LNCaP clone FGC (cell line): ENCODE measurements at regions not wholly inside any gene's neighbourhood (a gene's known extent, or its start where the extent isn't known, plus 50 kb on each side); places are given as distances from the start of the nearest gene placed in this dataset.
A peak's percentile ranks its signal among the peaks of the same experiment; 100 is the strongest.

ENCODE experiments used
- DNase-seq: peaks from one replicate; pipeline ENCODE4 v3.0.0-alpha.2; 2011; ENCODE audit warnings: low read depth
- H3K4me3 ChIP-seq: 2 replicates; pipeline ENCODE4 v1.5.1; 2011; ENCODE audit warnings: mild to moderate bottlenecking, low read depth, low read length, control low read depth
- TF ChIP-seq, protein P1 (sequence below): IDR thresholded peaks from 2 replicates; pipeline ENCODE4 v1.5.1; 2012; ENCODE audit warnings: mild to moderate bottlenecking; ENCODE audit not compliant: control insufficient read depth, insufficient read depth; ENCODE audit errors: extremely low read depth

DNA sequence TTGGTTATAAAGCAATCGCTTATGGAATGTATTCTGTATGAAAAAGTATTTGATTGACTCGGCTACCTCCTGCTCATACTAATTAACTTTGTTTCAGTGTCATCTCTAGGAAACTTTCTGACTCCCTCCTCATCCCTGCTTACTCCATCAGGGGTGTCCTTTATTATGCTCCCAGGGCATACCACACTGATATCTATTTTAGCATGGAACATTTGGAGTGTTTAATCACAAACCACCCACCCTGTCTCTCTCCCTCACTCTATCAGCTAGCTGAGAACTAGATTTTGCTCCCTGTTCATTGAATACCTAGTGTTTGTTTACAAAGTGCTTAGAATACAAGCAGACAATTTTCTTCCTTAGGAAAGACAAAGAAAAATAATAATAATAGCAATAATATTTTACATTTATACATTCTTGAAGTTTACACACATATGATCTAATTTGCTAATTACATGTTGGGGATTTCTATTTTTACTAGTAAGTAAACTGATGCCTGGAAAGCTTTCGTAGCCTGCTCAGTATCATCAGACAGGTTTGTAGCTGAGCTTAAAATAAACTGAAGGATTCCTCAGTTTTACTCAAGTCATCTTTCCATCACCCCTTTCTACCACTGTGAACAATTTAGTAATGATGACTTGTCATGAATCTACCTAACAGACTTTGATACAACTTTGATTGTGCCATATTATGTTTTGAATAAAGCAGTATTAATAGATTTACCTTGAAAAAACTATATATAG, 811.4 kb upstream of the HS3ST1 start:
- DNase-seq = no peak
- TF ChIP-seq, protein P1, sequence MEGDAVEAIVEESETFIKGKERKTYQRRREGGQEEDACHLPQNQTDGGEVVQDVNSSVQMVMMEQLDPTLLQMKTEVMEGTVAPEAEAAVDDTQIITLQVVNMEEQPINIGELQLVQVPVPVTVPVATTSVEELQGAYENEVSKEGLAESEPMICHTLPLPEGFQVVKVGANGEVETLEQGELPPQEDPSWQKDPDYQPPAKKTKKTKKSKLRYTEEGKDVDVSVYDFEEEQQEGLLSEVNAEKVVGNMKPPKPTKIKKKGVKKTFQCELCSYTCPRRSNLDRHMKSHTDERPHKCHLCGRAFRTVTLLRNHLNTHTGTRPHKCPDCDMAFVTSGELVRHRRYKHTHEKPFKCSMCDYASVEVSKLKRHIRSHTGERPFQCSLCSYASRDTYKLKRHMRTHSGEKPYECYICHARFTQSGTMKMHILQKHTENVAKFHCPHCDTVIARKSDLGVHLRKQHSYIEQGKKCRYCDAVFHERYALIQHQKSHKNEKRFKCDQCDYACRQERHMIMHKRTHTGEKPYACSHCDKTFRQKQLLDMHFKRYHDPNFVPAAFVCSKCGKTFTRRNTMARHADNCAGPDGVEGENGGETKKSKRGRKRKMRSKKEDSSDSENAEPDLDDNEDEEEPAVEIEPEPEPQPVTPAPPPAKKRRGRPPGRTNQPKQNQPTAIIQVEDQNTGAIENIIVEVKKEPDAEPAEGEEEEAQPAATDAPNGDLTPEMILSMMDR = no peak
- H3K4me3 ChIP-seq = no peak overlapping the region

- H3K4me3 ChIP-seq = no peak overlapping the region
- DNase-seq = peak; percentile 0
- TF ChIP-seq, protein P1 = no peak
Measured at GRCh38 chr4:12231098-12231497, 802.4 kb upstream of the HS3ST1 start.

- no peak for DNase-seq
- TF ChIP-seq, protein P1 = no peak
- H3K4me3 ChIP-seq = no peak overlapping the region
Measured at GRCh38 chr4:12221031-12221430, 792.3 kb upstream of the HS3ST1 start.

GRCh38 chr4:12211636-12212035, 782.9 kb upstream of the HS3ST1 start:
- TF ChIP-seq, protein P1 = no peak
- no peak for DNase-seq
- no peak overlapping the region for H3K4me3 ChIP-seq

DNA sequence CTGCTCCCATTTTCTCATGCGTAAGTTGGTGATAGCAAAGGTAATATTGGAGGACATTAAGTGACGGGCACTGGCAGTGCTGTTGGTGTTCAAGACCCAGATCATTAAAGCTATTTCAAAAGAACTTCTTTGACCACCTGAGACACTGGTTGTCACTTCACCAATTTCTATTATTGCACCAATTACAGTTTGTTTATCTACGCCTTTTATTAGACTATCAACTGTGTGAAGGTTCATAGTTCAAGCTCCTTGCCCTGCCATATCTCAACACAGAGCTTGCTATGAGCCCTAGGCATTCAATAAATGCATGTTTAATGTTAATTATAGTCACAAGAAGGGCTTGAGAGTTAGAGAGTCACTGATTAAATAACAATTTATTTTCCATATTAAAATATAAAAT, 778.7 kb upstream of the HS3ST1 start:
- TF ChIP-seq, protein P1 = no peak
- no peak overlapping the region for H3K4me3 ChIP-seq
- DNase-seq = no peak

- DNase-seq = no peak
- TF ChIP-seq, protein P1 = no peak
- H3K4me3 ChIP-seq = no peak overlapping the region
Measured at GRCh38 chr4:12206091-12206490, 777.4 kb upstream of the HS3ST1 start.

DNA sequence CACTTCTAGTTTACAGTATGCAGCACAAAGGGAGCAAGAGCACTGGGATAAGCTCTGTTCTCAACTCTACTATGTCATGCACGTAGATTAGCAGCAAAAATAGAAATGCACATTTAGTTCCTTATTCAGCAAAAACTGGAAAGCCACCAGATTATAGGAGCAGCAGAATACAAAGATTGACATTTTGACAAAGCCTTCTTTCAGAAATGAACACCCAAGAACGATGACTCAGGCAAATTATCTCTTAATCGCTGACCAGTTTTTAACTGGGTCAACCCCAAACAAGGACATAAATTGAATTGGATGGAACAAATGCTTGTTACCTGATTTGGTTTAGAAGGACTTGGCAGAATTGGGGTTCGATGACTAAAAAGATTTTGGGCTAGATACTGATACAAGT, 775.3 kb upstream of the HS3ST1 start:
- TF ChIP-seq, protein P1 = no peak
- DNase-seq = no peak
- no peak overlapping the region for H3K4me3 ChIP-seq
